ENCODE measurements at regions not wholly inside any gene's neighbourhood (a gene's known extent, or its start where the extent isn't known, plus 50 kb on each side); places are given as distances from the start of the nearest gene placed in this dataset.

GRCh38 chr2:118611691-118612090 lies 235.8 kb downstream of the EN1 start (continued):
- TF ChIP-seq, protein P1, sequence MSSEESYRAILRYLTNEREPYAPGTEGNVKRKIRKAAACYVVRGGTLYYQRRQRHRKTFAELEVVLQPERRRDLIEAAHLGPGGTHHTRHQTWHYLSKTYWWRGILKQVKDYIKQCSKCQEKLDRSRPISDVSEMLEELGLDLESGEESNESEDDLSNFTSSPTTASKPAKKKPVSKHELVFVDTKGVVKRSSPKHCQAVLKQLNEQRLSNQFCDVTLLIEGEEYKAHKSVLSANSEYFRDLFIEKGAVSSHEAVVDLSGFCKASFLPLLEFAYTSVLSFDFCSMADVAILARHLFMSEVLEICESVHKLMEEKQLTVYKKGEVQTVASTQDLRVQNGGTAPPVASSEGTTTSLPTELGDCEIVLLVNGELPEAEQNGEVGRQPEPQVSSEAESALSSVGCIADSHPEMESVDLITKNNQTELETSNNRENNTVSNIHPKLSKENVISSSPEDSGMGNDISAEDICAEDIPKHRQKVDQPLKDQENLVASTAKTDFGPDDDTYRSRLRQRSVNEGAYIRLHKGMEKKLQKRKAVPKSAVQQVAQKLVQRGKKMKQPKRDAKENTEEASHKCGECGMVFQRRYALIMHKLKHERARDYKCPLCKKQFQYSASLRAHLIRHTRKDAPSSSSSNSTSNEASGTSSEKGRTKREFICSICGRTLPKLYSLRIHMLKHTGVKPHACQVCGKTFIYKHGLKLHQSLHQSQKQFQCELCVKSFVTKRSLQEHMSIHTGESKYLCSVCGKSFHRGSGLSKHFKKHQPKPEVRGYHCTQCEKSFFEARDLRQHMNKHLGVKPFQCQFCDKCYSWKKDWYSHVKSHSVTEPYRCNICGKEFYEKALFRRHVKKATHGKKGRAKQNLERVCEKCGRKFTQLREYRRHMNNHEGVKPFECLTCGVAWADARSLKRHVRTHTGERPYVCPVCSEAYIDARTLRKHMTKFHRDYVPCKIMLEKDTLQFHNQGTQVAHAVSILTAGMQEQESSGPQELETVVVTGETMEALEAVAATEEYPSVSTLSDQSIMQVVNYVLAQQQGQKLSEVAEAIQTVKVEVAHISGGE (CRISPR knock-in tag; IDR thresholded peaks at IDR 0.05), result no peak
- no peak for TF ChIP-seq ZFX (CRISPR knock-in tag; IDR thresholded peaks at IDR 0.05)
- TF ChIP-seq, protein P2, sequence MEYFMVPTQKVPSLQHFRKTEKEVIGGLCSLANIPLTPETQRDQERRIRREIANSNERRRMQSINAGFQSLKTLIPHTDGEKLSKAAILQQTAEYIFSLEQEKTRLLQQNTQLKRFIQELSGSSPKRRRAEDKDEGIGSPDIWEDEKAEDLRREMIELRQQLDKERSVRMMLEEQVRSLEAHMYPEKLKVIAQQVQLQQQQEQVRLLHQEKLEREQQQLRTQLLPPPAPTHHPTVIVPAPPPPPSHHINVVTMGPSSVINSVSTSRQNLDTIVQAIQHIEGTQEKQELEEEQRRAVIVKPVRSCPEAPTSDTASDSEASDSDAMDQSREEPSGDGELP (CRISPR knock-in tag; IDR thresholded peaks at IDR 0.05; ENCODE audit: borderline replicate concordance), result no peak
- TF ChIP-seq ZNF583 (CRISPR knock-in tag; IDR thresholded peaks at IDR 0.05), result no peak
- no peak for TF ChIP-seq ZNF311 (CRISPR knock-in tag; IDR thresholded peaks at IDR 0.05)
- TF ChIP-seq RFX1 (IDR thresholded peaks at IDR 0.05), result no peak
- TF ChIP-seq, protein P3, sequence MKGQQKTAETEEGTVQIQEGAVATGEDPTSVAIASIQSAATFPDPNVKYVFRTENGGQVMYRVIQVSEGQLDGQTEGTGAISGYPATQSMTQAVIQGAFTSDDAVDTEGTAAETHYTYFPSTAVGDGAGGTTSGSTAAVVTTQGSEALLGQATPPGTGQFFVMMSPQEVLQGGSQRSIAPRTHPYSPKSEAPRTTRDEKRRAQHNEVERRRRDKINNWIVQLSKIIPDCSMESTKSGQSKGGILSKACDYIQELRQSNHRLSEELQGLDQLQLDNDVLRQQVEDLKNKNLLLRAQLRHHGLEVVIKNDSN (CRISPR knock-in tag; IDR thresholded peaks at IDR 0.05), result no peak

Measured in K562 (cell line).